ENCODE measurements at regions not wholly inside any gene's neighbourhood (a gene's known extent, or its start where the extent isn't known, plus 50 kb on each side); places are given as distances from the start of the nearest gene placed in this dataset.

- TF ChIP-seq, protein P1, sequence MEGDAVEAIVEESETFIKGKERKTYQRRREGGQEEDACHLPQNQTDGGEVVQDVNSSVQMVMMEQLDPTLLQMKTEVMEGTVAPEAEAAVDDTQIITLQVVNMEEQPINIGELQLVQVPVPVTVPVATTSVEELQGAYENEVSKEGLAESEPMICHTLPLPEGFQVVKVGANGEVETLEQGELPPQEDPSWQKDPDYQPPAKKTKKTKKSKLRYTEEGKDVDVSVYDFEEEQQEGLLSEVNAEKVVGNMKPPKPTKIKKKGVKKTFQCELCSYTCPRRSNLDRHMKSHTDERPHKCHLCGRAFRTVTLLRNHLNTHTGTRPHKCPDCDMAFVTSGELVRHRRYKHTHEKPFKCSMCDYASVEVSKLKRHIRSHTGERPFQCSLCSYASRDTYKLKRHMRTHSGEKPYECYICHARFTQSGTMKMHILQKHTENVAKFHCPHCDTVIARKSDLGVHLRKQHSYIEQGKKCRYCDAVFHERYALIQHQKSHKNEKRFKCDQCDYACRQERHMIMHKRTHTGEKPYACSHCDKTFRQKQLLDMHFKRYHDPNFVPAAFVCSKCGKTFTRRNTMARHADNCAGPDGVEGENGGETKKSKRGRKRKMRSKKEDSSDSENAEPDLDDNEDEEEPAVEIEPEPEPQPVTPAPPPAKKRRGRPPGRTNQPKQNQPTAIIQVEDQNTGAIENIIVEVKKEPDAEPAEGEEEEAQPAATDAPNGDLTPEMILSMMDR (IDR thresholded peaks at IDR 0.05; ENCODE audit: control insufficient read depth, extremely low read depth, insufficient read depth): no peak
- H3K4me3 ChIP-seq (ENCODE audit: low read depth, low read length): no peak overlapping the region
- DNase-seq (ENCODE audit: low read depth): no peak
Measured at GRCh38 chr10:63007112-63007511, 126.0 kb upstream of the NRBF2 start.

GRCh38 chr10:63005246-63005645, 127.9 kb upstream of the NRBF2 start:
- TF ChIP-seq, protein P1 (IDR thresholded peaks at IDR 0.05; ENCODE audit: control insufficient read depth, extremely low read depth, insufficient read depth): no peak
- DNase-seq (ENCODE audit: low read depth): no peak
- H3K4me3 ChIP-seq (ENCODE audit: low read depth, low read length): no peak overlapping the region

DNA sequence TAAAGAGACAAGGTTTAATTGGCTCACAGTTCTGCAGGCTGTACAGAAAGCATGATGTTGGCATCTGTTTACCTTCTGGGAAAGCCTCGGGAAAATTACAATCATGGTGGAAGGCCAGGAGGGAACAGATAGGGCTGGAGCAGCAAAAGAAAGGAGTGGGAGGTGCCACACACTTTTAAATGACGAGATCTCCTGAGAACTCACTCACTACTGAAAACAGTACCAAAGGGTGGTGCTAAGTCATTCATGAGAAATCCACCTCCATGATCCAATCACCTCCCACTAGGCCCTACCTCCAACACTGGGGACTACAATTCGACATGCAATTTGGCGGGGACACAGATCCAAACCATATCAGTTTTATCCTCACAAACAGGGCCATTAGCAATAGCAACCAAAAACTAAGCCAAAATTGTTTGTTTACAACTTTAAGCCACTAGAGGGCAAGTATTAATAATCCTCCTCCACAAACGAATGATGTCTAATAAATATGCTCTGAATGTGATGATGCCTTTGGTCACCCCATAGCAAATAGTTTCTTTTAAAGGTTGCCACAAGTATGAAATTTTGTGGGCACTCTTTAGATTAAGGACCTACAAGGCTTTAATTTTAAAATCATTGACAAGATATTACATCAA, 129.2 kb upstream of the NRBF2 start:
- no peak overlapping the region for H3K4me3 ChIP-seq (ENCODE audit: low read depth, low read length)
- TF ChIP-seq, protein P1 (IDR thresholded peaks at IDR 0.05; ENCODE audit: control insufficient read depth, extremely low read depth, insufficient read depth): peak; percentile 44
- DNase-seq (ENCODE audit: low read depth): no peak

DNA sequence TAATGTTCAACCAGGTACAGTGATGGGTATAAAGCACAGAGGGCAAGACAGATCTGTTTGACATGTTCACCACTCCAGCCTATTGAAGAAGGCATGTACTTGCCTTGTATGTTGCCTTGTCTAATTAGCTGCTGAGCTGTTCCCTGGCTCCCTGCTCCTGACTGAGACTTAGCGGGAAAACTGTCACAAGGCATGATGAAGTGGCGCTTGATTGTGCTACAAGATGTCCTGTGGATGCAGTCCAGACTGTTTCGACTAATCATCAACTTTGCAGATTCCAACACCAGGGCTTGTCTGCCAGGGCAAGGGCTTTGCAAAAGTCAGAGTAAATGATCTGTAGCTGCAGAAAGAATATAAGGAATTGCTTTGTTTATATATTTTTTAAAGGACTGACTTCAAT, 136.2 kb upstream of the NRBF2 start:
- no peak for DNase-seq (ENCODE audit: low read depth)

GRCh38 chr10:62996516-62996915, 136.6 kb upstream of the NRBF2 start:
- no peak overlapping the region for H3K4me3 ChIP-seq (ENCODE audit: low read depth, low read length)
- no peak for DNase-seq (ENCODE audit: low read depth)
- TF ChIP-seq, protein P1 (IDR thresholded peaks at IDR 0.05; ENCODE audit: control insufficient read depth, extremely low read depth, insufficient read depth): no peak

More for the DNA sequence above, 136.2 kb upstream of the NRBF2 start:
- no peak overlapping the region for H3K4me3 ChIP-seq (ENCODE audit: low read depth, low read length)
- TF ChIP-seq, protein P1 (IDR thresholded peaks at IDR 0.05; ENCODE audit: control insufficient read depth, extremely low read depth, insufficient read depth): no peak

DNA sequence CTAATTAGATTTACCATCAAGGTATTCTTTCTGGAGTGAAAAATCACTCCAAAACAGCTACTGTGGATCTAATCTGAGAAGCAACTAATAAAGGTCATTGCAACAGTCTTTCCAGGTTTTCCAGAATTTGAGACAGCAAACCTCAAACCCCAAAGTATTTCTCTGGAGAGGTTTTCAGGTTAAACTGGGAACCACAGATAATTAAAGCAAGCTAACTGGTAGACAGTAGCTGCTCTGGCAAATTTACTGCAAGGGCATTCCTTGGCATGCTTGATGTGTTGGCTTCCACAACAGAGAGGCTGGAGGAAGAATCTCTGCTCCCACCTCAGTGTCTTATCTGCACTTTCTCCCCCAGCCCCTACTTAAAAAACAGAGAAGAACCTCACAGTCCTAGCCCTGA, 140.0 kb upstream of the NRBF2 start:
- no peak for DNase-seq (ENCODE audit: low read depth)
- TF ChIP-seq, protein P1 (IDR thresholded peaks at IDR 0.05; ENCODE audit: control insufficient read depth, extremely low read depth, insufficient read depth): no peak
- H3K4me3 ChIP-seq (ENCODE audit: low read depth, low read length): no peak overlapping the region

DNA sequence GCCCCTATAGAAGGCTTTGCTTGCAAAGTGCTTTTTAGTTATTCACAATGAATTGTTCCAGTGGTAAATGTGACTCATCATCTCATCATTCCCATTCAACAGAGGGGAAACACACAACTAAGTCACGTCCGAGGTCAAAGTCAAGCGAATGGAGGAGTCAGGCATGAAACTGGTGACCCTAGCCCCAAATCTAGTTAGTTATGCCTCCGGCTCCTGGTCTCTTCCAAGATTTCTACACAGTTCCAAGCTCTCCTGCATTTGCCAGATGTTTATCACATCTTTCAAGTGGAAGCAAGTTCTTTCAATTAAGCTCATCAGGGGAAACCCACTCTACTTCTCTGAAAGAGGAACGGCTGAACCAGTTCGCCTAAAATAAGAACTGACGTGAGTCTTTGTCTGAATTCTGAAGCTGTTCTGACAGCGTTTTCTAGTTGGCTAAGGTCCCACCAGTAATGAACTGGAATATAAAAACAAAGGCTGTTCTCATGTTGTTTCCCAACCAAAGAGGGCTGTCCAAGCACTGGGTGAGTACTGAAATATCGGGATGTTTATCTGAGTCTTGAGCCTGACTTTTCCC, 140.9 kb upstream of the NRBF2 start:
- H3K4me3 ChIP-seq (ENCODE audit: low read depth, low read length): no peak overlapping the region
- TF ChIP-seq, protein P1 (IDR thresholded peaks at IDR 0.05; ENCODE audit: control insufficient read depth, extremely low read depth, insufficient read depth): no peak
- DNase-seq (ENCODE audit: low read depth): no peak
